ENCODE measurements at regions not wholly inside any gene's neighbourhood (a gene's known extent, or its start where the extent isn't known, plus 50 kb on each side); places are given as distances from the start of the nearest gene placed in this dataset.

GRCh38 chr4:131551306-131551705 is 1597.8 kb upstream of the PCDH10 start:
- CTCF ChIA-PET: no interaction called here
- H3K9me3 ChIP-seq (ENCODE audit: control insufficient read depth, insufficient read depth, low read depth, low read length): no peaks in the 10 kb centered on the region
- H3K4me3 ChIP-seq (ENCODE audit: low read depth, low read length): no peak overlapping the region
- H3K4me1 ChIP-seq (ENCODE audit: control insufficient read depth, insufficient read depth, low read length): no peaks in the 10 kb centered on the region
- H3K27ac ChIP-seq (ENCODE audit: extremely low read depth, low read depth, low read length): no peak overlapping the region
- TF ChIP-seq ZNF174 (tag by site-specific recombination; IDR thresholded peaks at IDR 0.05) (no peak), ZFP41 (tag by site-specific recombination; IDR thresholded peaks at IDR 0.05; ENCODE audit: borderline replicate concordance) (no peak), PBX3 (CRISPR knock-in tag; IDR thresholded peaks at IDR 0.05) (no peak), ZNF776 (tag by site-specific recombination; IDR thresholded peaks at IDR 0.05; ENCODE audit: borderline replicate concordance) (no peak), GLI2 (tag by site-specific recombination; IDR thresholded peaks at IDR 0.05; ENCODE audit: borderline replicate concordance, low read depth) (no peak), GLIS1 (tag by site-specific recombination; IDR thresholded peaks at IDR 0.05) (no peak), ZNF530 (tag by site-specific recombination; IDR thresholded peaks at IDR 0.05; ENCODE audit: low read depth) (no peak), HIC1 (tag by site-specific recombination; IDR thresholded peaks at IDR 0.05) (no peak), ZBTB8A (tag by site-specific recombination; IDR thresholded peaks at IDR 0.05) (no peak), ZSCAN5A (tag by site-specific recombination; IDR thresholded peaks at IDR 0.05) (no peak), ZNF292 (tag by site-specific recombination; IDR thresholded peaks at IDR 0.05; ENCODE audit: borderline replicate concordance, low read depth) (no peak), ZNF24 (tag by site-specific recombination; IDR thresholded peaks at IDR 0.05) (no peak)
- TF ChIP-seq, protein P1, sequence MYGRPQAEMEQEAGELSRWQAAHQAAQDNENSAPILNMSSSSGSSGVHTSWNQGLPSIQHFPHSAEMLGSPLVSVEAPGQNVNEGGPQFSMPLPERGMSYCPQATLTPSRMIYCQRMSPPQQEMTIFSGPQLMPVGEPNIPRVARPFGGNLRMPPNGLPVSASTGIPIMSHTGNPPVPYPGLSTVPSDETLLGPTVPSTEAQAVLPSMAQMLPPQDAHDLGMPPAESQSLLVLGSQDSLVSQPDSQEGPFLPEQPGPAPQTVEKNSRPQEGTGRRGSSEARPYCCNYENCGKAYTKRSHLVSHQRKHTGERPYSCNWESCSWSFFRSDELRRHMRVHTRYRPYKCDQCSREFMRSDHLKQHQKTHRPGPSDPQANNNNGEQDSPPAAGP (tag by site-specific recombination; IDR thresholded peaks at IDR 0.05): no peak
- POLR2A ChIA-PET: no interaction called here
- H3K36me3 ChIP-seq (ENCODE audit: control insufficient read depth in 2 of 2, insufficient read depth in 1 of 2, low read length in 2 of 2): no peaks in the 10 kb centered on the region

DNA sequence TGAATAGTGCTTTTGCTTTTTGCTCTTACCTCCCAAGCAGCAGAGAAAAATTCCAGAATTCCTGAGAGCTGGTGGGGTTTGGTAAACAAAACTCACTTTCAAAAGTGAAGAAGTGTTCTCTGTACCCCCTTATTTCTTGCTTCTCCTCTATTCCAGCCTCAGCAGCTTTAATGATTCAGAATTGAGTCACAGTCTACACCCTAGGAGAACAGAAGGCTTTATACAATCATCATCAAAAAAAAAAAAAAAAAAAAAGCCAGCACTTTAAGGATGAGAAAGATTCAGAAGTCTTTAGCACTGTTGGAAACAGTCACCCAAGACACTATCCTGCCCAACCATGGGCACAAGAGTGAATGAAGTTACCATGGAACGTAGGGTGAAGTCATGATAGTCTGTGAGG is 1583.1 kb upstream of the PCDH10 start:
- Histone ChIP-seq H3K9me3 (ENCODE audit: control insufficient read depth, insufficient read depth, low read depth, low read length) (no peaks in the 10 kb centered on the region), H3K36me3 (ENCODE audit: control insufficient read depth in 2 of 2, insufficient read depth in 1 of 2, low read length in 2 of 2) (no peaks in the 10 kb centered on the region), H3K4me3 (ENCODE audit: low read depth, low read length) (no peak overlapping the region), H3K27ac (ENCODE audit: extremely low read depth, low read depth, low read length) (no peak overlapping the region), H3K4me1 (ENCODE audit: control insufficient read depth, insufficient read depth, low read length) (no peaks in the 10 kb centered on the region)
- ChIA-PET CTCF (no interaction called here), POLR2A (no interaction called here)
- TF ChIP-seq ZNF580 (tag by site-specific recombination; IDR thresholded peaks at IDR 0.05) (no peak), ATF2 (tag by site-specific recombination; IDR thresholded peaks at IDR 0.05; ENCODE audit: low read depth) (no peak), ZNF704 (tag by site-specific recombination; IDR thresholded peaks at IDR 0.05) (no peak), ZNF266 (tag by site-specific recombination; IDR thresholded peaks at IDR 0.05; ENCODE audit: low read depth) (no peak), ZNF2 (tag by site-specific recombination; IDR thresholded peaks at IDR 0.05) (no peak), EGR2 (tag by site-specific recombination; IDR thresholded peaks at IDR 0.05; ENCODE audit: low read depth) (no peak), ZFHX2 (tag by site-specific recombination; conservative IDR thresholded peaks at IDR 0.05) (no peak), ZNF629 (tag by site-specific recombination; IDR thresholded peaks at IDR 0.05) (no peak)
- TF ChIP-seq, protein P2, sequence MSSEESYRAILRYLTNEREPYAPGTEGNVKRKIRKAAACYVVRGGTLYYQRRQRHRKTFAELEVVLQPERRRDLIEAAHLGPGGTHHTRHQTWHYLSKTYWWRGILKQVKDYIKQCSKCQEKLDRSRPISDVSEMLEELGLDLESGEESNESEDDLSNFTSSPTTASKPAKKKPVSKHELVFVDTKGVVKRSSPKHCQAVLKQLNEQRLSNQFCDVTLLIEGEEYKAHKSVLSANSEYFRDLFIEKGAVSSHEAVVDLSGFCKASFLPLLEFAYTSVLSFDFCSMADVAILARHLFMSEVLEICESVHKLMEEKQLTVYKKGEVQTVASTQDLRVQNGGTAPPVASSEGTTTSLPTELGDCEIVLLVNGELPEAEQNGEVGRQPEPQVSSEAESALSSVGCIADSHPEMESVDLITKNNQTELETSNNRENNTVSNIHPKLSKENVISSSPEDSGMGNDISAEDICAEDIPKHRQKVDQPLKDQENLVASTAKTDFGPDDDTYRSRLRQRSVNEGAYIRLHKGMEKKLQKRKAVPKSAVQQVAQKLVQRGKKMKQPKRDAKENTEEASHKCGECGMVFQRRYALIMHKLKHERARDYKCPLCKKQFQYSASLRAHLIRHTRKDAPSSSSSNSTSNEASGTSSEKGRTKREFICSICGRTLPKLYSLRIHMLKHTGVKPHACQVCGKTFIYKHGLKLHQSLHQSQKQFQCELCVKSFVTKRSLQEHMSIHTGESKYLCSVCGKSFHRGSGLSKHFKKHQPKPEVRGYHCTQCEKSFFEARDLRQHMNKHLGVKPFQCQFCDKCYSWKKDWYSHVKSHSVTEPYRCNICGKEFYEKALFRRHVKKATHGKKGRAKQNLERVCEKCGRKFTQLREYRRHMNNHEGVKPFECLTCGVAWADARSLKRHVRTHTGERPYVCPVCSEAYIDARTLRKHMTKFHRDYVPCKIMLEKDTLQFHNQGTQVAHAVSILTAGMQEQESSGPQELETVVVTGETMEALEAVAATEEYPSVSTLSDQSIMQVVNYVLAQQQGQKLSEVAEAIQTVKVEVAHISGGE (tag by site-specific recombination; conservative IDR thresholded peaks at IDR 0.05; ENCODE audit: low read depth): no peak

All from HEK293 (cell line).